SK-N-SH treated with all-trans-retinoic acid at 6 μM for 48 hours (cell line): ENCODE measurements at regions not wholly inside any gene's neighbourhood (a gene's known extent, or its start where the extent isn't known, plus 50 kb on each side); places are given as distances from the start of the nearest gene placed in this dataset.
A peak's percentile ranks its signal among the peaks of the same experiment; 100 is the strongest.

Source experiments
- ARNTL ChIP-seq: fragments of 450-650 bp; formaldehyde crosslinking; IDR thresholded peaks from 2 replicates; pipeline ENCODE4 v1.5.0; 2020; ENCODE audit warnings: low read depth, mild to moderate bottlenecking, moderate library complexity, borderline replicate concordance
- CREB5 ChIP-seq: fragments of 250-450 bp; sonication (Bioruptor Pico); IDR thresholded peaks from 2 replicates; pipeline ENCODE4 v1.5.1; 2020; ENCODE audit warnings: low read depth, mild to moderate bottlenecking, moderate library complexity
- ESRRG ChIP-seq: fragments of 250-450 bp; sonication (Bioruptor Pico); IDR thresholded peaks from 2 replicates; pipeline ENCODE4 v1.6.1; 2021; ENCODE audit warnings: mild to moderate bottlenecking
- GLIS3 ChIP-seq: fragments of 250-450 bp; sonication (Bioruptor Pico); IDR thresholded peaks from 2 replicates; pipeline ENCODE4 v1.5.0; 2020; ENCODE audit warnings: mild to moderate bottlenecking, moderate library complexity
- OSR1 ChIP-seq: fragments of 250-450 bp; sonication (Bioruptor Pico); IDR thresholded peaks from 2 replicates; pipeline ENCODE4 v1.8.0; 2022; ENCODE audit warnings: moderate library complexity, mild to moderate bottlenecking, inconsistent platforms
- POU6F1 ChIP-seq: fragments of 250-450 bp; sonication (Bioruptor Pico); IDR thresholded peaks from 2 replicates; pipeline ENCODE4 v1.8.0; 2021; ENCODE audit warnings: low read depth, mild to moderate bottlenecking, moderate library complexity, borderline replicate concordance
- PPARA ChIP-seq: fragments of 250-450 bp; sonication (Bioruptor Pico); IDR thresholded peaks from 2 replicates; pipeline ENCODE4 v1.5.0; 2020; ENCODE audit warnings: mild to moderate bottlenecking, borderline replicate concordance
- RARB ChIP-seq: fragments of 250-450 bp; sonication (Bioruptor Pico); IDR thresholded peaks from 2 replicates; pipeline ENCODE4 v1.8.0; 2021; ENCODE audit warnings: mild to moderate bottlenecking, moderate library complexity
- TCF4 ChIP-seq: fragments of 250-450 bp; sonication (Bioruptor Pico); IDR thresholded peaks from 2 replicates; pipeline ENCODE4 v1.8.0; 2021; ENCODE audit warnings: mild to moderate bottlenecking, moderate library complexity, borderline replicate concordance
- TSHZ2 ChIP-seq: fragments of 250-450 bp; sonication (Bioruptor Pico); IDR thresholded peaks from 2 replicates; pipeline ENCODE4 v1.5.0; 2020; ENCODE audit warnings: mild to moderate bottlenecking, moderate library complexity
- ZFP3 ChIP-seq: fragments of 250-450 bp; sonication (Bioruptor Pico); IDR thresholded peaks from 2 replicates; pipeline ENCODE4 v1.5.0; 2020; ENCODE audit warnings: mild to moderate bottlenecking, moderate library complexity
- ZNF565 ChIP-seq: fragments of 450-650 bp; formaldehyde crosslinking; conservative IDR thresholded peaks from 2 replicates; pipeline ENCODE4 v1.5.0; 2020; ENCODE audit warnings: low read depth, mild to moderate bottlenecking, moderate library complexity
- ZNF70 ChIP-seq: fragments of 450-650 bp; formaldehyde crosslinking; IDR thresholded peaks from 2 replicates; pipeline ENCODE4 v1.5.0; 2020; ENCODE audit warnings: mild to moderate bottlenecking, moderate library complexity
- ZNF8 ChIP-seq: fragments of 450-650 bp; formaldehyde crosslinking; IDR thresholded peaks from 2 replicates; pipeline ENCODE4 v1.5.0; 2020; ENCODE audit warnings: mild to moderate bottlenecking, moderate library complexity

- TF ChIP-seq GLIS3 (CRISPR knock-in tag) (no peak), TSHZ2 (CRISPR knock-in tag) (peak; percentile 70; the same call in 1 of the 2 replicates), RARB (CRISPR knock-in tag) (no peak), ARNTL (CRISPR knock-in tag) (no peak), OSR1 (CRISPR knock-in tag) (no peak), ZFP3 (no peak), ZNF8 (CRISPR knock-in tag) (no peak), PPARA (CRISPR knock-in tag) (no peak), ZNF70 (CRISPR knock-in tag) (no peak), CREB5 (no peak), ZNF565 (CRISPR knock-in tag) (no peak), POU6F1 (CRISPR knock-in tag) (no peak), ESRRG (no peak), TCF4 (CRISPR knock-in tag) (no peak; the same call in 1 of the 2 replicates)
Measured at GRCh38 chr6:102223942-102224341, 830.4 kb downstream of the GRIK2 start.
